Lung (tissue), 12 donors: ENCODE measurements at regions not wholly inside any gene's neighbourhood (a gene's known extent, or its start where the extent isn't known, plus 50 kb on each side); places are given as distances from the start of the nearest gene placed in this dataset. TPM values are rescaled to one million over a fixed set of nuclear protein-coding genes. Genes with fewer than 3 reads are reported as not detected.
A peak's percentile ranks its signal among the peaks of the same experiment; 100 is the strongest.

Source experiments
- ATAC-seq: fragments of 200-7000 bp; cut with Tn5 transposase; one replicate; pipeline ENCODE4 v1.9.1; 2020; ENCODE audit warnings: moderate number of reproducible peaks; ENCODE audit not compliant: insufficient read depth, low FRiP score
- DNase-seq, 3 donors: peaks; one replicate each; pipeline ENCODE4 v3.0.0-alpha.2; 2013 to 2017
- H3K27ac ChIP-seq, 2 donors: one replicate each; pipeline ENCODE4 v1.5.1; 2013; ENCODE audit warnings: mild to moderate bottlenecking in 2 of 2, moderate library complexity in 2 of 2, control low read depth in 1 of 2, inconsistent platforms in 1 of 2, low read depth in 1 of 2, low read length in 1 of 2
- H3K27me3 ChIP-seq, 3 donors: one replicate each; pipeline ENCODE4 v1.5.1; 2013; ENCODE audit warnings: low read length in 2 of 3; ENCODE audit not compliant: control insufficient read depth in 3 of 3, insufficient read depth in 3 of 3
- H3K36me3 ChIP-seq, 4 donors: one replicate each; pipeline ENCODE4 v1.5.1; 2013; ENCODE audit warnings: low read length in 4 of 4, mild to moderate bottlenecking in 1 of 4, moderate library complexity in 1 of 4; ENCODE audit not compliant: control insufficient read depth in 4 of 4, insufficient read depth in 4 of 4
- H3K4me1 ChIP-seq, 5 donors: one replicate each; pipeline ENCODE4 v1.5.1; 2013; ENCODE audit warnings: low read length in 5 of 5, mild to moderate bottlenecking in 2 of 5, moderate library complexity in 1 of 5; ENCODE audit not compliant: control insufficient read depth in 5 of 5, insufficient read depth in 5 of 5
- H3K4me3 ChIP-seq: one replicate; pipeline ENCODE4 v1.5.1; 2013; ENCODE audit warnings: mild to moderate bottlenecking, control low read depth, moderate library complexity
- H3K9ac ChIP-seq, 2 donors: one replicate each; pipeline ENCODE4 v1.5.1; 2013; ENCODE audit warnings: low read length in 2 of 2, control low read depth in 1 of 2; ENCODE audit not compliant: insufficient read depth in 1 of 2
- H3K9me3 ChIP-seq, 4 donors: one replicate each; pipeline ENCODE4 v1.5.1; 2013; ENCODE audit warnings: low read length in 3 of 4, mild to moderate bottlenecking in 1 of 4, moderate library complexity in 1 of 4; ENCODE audit not compliant: control insufficient read depth in 4 of 4, insufficient read depth in 3 of 4
- WGBS, 2 donors: extraction: QIAGEN DNeasy Blood & Tissue Kit; methylation state at CpG; one replicate each; pipeline ENCODE4 v1.1.7; 2013; 5-methylcytosine and 5-hydroxymethylcytosine counted together
- small RNA-seq: library from RNA; depleted of rRNA; stranded (forward); fragments of <200 nt; gene quantifications from one replicate; pipeline ENCODE3, GENCODE V24; 2014; ENCODE audit warnings: low replicate concordance
- TF ChIP-seq, protein P1 (sequence below): IDR thresholded peaks from 2 replicates; pipeline ENCODE4 v1.5.1; 2012; ENCODE audit warnings: mild to moderate bottlenecking; ENCODE audit errors: control extremely low read depth, extremely low read depth
- donor health status: control.
- donor health status: control.
- donor health status: Bipolar disorder and iron deficiency.
- donor health status: healthy.
- donor health status: DM: yes; HTN: yes; CAD: no.

DNA sequence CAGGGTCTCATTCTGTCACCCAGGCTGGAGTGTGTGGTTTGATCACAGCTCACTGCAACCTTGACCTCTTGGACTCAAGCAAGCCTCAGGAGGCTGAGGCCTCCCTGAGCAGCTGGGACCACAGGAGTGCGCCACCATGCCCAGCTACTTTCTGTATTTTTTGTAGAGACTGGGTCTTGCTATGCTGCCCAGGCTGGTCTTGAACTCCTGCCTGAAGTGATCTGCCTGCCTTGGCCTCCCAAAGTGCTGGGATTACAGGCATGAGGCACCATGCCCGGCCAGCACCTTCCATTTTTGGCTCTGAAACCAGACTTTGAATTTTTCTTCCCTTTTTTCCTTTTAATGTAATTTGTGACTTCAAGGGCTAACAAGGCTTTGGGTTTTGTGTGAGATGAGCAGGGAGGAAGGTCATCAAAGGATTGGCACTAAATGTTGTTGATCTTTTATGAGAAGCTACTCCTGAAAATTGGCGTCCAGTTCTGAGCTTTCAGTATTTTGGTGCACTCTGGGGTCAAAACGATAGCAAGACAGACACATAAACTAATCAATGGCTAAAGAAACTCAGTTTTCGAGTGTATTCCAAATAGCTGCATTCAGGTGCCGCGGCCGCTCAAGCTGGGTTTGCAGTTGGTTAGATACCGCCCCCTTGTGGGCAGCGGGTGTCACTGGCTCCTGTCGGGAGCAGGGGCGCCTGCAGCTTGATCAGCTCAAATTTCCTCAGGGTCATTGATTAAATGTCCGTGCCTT is 51.9 kb upstream of the CLMP start:
- Histone ChIP-seq H3K36me3 (no peaks in the 10 kb centered on the region), H3K27me3 (no peaks in the 10 kb centered on the region), H3K4me3 (no peak overlapping the region), H3K4me1 (peaks cover 0 to 9% (median 0%) of the 10 kb centered on the region in 5 donors), H3K9ac (no peak overlapping the region), H3K27ac (no peak overlapping the region), H3K9me3 (no peaks in the 10 kb centered on the region)
- peak; percentile 81 for ATAC-seq
- peak; percentile 85 to 87 (median 87) for DNase-seq
- TF ChIP-seq, protein P1, sequence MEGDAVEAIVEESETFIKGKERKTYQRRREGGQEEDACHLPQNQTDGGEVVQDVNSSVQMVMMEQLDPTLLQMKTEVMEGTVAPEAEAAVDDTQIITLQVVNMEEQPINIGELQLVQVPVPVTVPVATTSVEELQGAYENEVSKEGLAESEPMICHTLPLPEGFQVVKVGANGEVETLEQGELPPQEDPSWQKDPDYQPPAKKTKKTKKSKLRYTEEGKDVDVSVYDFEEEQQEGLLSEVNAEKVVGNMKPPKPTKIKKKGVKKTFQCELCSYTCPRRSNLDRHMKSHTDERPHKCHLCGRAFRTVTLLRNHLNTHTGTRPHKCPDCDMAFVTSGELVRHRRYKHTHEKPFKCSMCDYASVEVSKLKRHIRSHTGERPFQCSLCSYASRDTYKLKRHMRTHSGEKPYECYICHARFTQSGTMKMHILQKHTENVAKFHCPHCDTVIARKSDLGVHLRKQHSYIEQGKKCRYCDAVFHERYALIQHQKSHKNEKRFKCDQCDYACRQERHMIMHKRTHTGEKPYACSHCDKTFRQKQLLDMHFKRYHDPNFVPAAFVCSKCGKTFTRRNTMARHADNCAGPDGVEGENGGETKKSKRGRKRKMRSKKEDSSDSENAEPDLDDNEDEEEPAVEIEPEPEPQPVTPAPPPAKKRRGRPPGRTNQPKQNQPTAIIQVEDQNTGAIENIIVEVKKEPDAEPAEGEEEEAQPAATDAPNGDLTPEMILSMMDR = peak; percentile 90
- WGBS, 2 donors = 14 to 15% methylated on average over 13 of the region's 13 CpGs

DNA sequence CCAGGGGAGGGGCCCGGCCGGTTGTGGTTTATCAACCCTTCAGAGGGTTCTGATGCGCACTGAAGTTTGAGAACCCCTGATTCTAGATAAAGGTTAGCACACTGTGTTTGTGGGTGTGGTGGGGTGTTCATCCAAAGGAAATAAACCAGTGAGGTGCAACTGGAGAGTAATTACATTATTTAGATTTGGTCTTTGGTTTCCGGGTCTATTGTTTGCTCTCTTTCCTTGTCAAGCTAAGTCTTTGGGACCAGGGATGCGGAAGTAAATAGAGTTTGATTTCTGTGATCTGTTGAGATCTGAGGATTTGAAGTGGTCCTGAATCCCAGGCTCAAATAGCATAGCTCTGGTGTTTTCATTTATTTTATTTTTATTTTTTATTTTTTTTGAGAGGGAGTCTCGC is 50.5 kb upstream of the CLMP start:
- whole genome bisulfite sequencing, 2 donors = 89 to 95% methylated on average over 6 of the region's 6 CpGs
- no peaks in the 10 kb centered on the region for H3K36me3 ChIP-seq
- TF ChIP-seq, protein P1 = no peak
- H3K27ac ChIP-seq = no peak overlapping the region
- no peaks in the 10 kb centered on the region for H3K9me3 ChIP-seq
- no peak for DNase-seq
- H3K9ac ChIP-seq = no peak overlapping the region
- ATAC-seq = no peak
- H3K4me3 ChIP-seq = no peak overlapping the region
- no peaks in the 10 kb centered on the region for H3K27me3 ChIP-seq
- H3K4me1 ChIP-seq = peaks cover 0 to 10% (median 0%) of the 10 kb centered on the region in 5 donors

Small RNA genes lying in the stretch of these regions (small RNA-seq; reads per million reads assigned to genes)
- not detected for gene RF00096
